IgD-negative memory B cell (primary cell): ENCODE measurements at regions not wholly inside any gene's neighbourhood (a gene's known extent, or its start where the extent isn't known, plus 50 kb on each side); places are given as distances from the start of the nearest gene placed in this dataset.

ENCODE experiments used
- H3K27ac Mint-ChIP-seq, 3 donors: one replicate each; pipeline ENCODE4 v1.8.0; 2020 to 2022; ENCODE audit warnings: mild to moderate bottlenecking in 3 of 3, mixed read lengths in 3 of 3, moderate library complexity in 1 of 3
- H3K27me3 Mint-ChIP-seq: one replicate; pipeline ENCODE4 v1.8.0; 2021; ENCODE audit warnings: mixed read lengths
- H3K36me3 Mint-ChIP-seq: one replicate; pipeline ENCODE4 v1.8.0; 2020; ENCODE audit warnings: mild to moderate bottlenecking, mixed read lengths
- H3K4me1 Mint-ChIP-seq, 3 donors: one replicate each; pipeline ENCODE4 v1.8.0; 2020 to 2022; ENCODE audit warnings: mixed read lengths in 3 of 3, mild to moderate bottlenecking in 1 of 3
- H3K4me3 Mint-ChIP-seq, 4 donors: one replicate each; pipeline ENCODE4 v1.8.0; 2020 to 2022; ENCODE audit warnings: mild to moderate bottlenecking in 4 of 4, mixed read lengths in 4 of 4, moderate library complexity in 3 of 4
- H3K9me3 Mint-ChIP-seq, 3 donors: one replicate each; pipeline ENCODE4 v1.8.0; 2020 to 2021; ENCODE audit warnings: mixed read lengths in 3 of 3, mild to moderate bottlenecking in 1 of 3

DNA sequence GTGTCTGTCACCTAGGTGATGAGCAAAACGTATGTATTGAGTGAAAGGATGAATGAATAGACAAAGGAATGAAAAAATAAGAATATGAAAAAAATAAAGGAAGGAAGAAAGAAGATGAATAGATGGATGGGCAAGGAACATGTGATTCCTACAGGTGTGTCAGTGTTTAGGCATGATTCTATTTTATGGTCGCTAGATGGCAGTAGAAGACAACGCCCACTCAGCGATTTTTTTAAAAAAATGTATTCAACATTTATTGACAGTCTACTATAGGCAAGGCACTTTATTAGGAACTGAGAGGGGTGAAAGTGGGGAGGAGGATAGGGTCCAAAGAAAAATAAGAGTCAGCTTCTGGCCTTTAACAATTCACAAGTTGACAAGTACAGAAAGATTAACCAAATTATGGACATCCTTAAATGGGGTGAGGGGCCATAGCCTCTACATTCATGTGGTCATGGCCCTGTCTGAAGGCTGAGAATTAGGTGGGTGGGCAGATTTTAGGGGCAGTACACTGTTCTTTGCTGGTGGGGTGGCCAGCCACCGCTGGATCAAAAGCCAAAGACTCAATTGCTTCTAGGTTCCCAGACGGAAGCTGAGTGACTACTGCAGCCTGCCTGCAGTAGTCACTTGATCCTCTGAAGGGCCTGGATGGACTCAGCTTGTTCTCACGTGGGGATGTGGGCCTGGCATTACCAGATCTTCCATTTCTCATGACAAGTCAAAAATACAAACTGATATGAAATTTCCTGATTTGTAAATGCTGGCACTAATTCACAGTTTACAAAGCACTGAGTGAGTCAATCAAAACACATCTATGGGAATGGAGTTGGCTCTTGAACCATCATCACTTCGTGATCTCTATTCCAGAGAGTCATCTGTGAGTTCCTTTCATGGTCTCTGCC, 83.9 kb downstream of the FASLG start:
- H3K4me3 Mint-ChIP-seq, result no peak overlapping the region
- H3K4me1 Mint-ChIP-seq, result peaks cover 26 to 34% (median 28%) of the 10 kb centered on the region in 3 donors
- no peaks in the 10 kb centered on the region for H3K36me3 Mint-ChIP-seq
- no peaks in the 10 kb centered on the region for H3K9me3 Mint-ChIP-seq
- H3K27me3 Mint-ChIP-seq, result peaks cover 5% of the 10 kb centered on the region
- H3K27ac Mint-ChIP-seq, result peak overlapping the region in 2 of 3 donors; percentile 13 to 20

DNA sequence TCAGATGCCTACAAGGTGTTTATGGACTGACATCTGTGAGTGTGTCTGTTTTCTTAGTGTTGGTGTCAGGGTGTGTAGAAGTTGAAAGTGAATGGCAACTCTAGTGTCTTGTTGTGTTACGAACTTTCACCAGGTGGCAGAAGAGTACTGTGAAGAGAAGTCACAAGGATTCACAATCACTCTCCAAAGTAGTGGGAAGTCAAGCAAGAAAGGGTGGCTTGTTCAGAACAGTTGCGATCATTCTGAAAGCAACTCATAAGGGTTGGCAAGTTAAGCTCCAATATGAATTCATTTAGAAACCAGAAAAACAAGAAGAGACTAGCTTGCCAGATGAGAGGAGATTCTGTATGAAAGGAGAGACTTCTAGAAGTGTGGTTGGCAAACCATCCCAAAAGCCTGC, 86.1 kb downstream of the FASLG start:
- Mint-ChIP-seq H3K4me1 (peaks cover 26 to 34% (median 28%) of the 10 kb centered on the region in 3 donors), H3K4me3 (no peak overlapping the region), H3K36me3 (no peaks in the 10 kb centered on the region), H3K9me3 (no peaks in the 10 kb centered on the region), H3K27me3 (peaks cover 5% of the 10 kb centered on the region), H3K27ac (peak overlapping the region in 2 of 3 donors; percentile 3 to 24)

GRCh38 chr1:172746091-172746949, 87.4 kb downstream of the FASLG start:
- Mint-ChIP-seq H3K27ac (peak overlapping the region; percentile 6 to 47 (median 7)), H3K4me1 (peaks cover 26 to 34% (median 28%) of the 10 kb centered on the region in 3 donors)

DNA sequence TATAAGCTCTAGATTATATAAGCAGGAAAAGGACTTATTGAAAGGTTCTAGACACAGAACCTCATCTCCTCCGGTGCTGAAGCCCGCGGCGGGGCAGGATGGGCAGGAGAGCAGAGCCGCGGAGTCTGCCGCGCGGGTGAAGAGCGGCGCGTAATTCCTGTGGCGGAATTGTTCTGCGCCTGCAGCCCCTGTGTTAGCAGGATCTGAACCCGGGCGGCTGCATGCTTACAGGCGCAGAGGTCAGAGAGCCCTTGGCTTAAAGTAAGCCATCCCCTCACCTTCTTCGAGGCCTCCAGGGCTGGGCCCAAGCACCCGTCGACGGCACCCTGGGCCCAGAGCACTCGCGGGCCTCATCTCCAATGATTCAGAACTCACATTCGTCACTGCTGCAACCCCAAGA, 89.3 kb downstream of the FASLG start:
- H3K27ac Mint-ChIP-seq, result no peak overlapping the region
- peaks cover 22 to 28% (median 26%) of the 10 kb centered on the region in 3 donors for H3K4me1 Mint-ChIP-seq
- no peaks in the 10 kb centered on the region for H3K36me3 Mint-ChIP-seq
- H3K27me3 Mint-ChIP-seq, result no peaks in the 10 kb centered on the region
- H3K4me3 Mint-ChIP-seq, result no peak overlapping the region
- no peaks in the 10 kb centered on the region for H3K9me3 Mint-ChIP-seq

More at GRCh38 chr1:172746091-172746949, 87.4 kb downstream of the FASLG start:
- H3K36me3 Mint-ChIP-seq, result no peaks in the 10 kb centered on the region
- peak overlapping the region in 3 of 4 donors; percentile 36 to 79 (median 56) for H3K4me3 Mint-ChIP-seq
- no peaks in the 10 kb centered on the region for H3K9me3 Mint-ChIP-seq
- peaks cover 3% of the 10 kb centered on the region for H3K27me3 Mint-ChIP-seq

GRCh38 chr1:172751683-172752082, 92.8 kb downstream of the FASLG start:
- Mint-ChIP-seq H3K4me1 (peaks cover 11 to 36% (median 22%) of the 10 kb centered on the region in 3 donors), H3K9me3 (no peaks in the 10 kb centered on the region), H3K36me3 (no peaks in the 10 kb centered on the region), H3K4me3 (no peak overlapping the region), H3K27me3 (peaks cover 15% of the 10 kb centered on the region), H3K27ac (peak overlapping the region in 1 of 3 donors; percentile 14)

DNA sequence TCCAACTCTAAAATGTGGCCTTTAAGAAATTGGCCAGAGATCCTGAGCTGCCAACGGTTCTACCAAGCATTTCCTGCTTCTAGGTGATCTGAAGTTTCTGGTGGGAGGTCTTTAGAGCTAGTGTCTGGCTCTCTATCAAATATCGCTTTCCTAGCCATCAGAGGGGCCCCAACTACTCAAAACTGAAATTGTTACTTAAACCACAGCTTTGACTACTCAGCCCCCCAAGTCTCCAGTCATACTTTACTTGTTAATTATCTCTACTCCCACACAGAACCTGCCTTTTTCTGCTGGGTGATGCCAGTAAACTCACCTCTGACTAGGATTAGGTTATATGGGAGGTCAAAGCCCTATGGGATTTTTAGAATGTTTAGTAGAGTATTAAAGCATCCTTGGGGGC, 95.1 kb downstream of the FASLG start:
- Mint-ChIP-seq H3K4me3 (no peak overlapping the region), H3K9me3 (no peaks in the 10 kb centered on the region), H3K4me1 (peaks cover 4 to 31% (median 14%) of the 10 kb centered on the region in 3 donors), H3K27ac (no peak overlapping the region), H3K36me3 (no peaks in the 10 kb centered on the region), H3K27me3 (peaks cover 16% of the 10 kb centered on the region)

- Mint-ChIP-seq H3K27me3 (peaks cover 16% of the 10 kb centered on the region), H3K9me3 (no peaks in the 10 kb centered on the region), H3K27ac (no peak overlapping the region), H3K4me3 (peak overlapping the region in 2 of 4 donors; percentile 9 to 25), H3K4me1 (peaks cover 4 to 31% (median 14%) of the 10 kb centered on the region in 3 donors), H3K36me3 (no peaks in the 10 kb centered on the region)
Observed at GRCh38 chr1:172754609-172755008, 95.7 kb downstream of the FASLG start.

DNA sequence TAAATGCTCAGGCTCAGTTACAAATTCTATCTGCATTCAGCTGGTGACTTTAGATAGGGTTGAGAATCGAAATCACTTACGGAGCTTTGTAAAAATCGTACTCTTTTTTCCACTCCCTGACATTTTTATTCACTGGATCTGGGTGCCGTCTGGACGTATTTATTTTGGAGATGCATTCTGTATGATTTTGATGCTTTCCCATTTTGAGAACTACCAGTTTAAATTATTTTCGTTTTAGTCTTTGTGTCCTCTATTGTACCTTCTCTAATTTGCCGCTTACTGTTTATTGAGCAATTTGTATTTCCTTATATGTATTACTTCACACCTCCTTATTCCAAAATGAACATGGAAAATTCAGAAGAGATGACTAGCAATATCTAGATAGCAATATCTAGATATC, 96.2 kb downstream of the FASLG start:
- H3K36me3 Mint-ChIP-seq, result no peaks in the 10 kb centered on the region
- peaks cover 4 to 31% (median 14%) of the 10 kb centered on the region in 3 donors for H3K4me1 Mint-ChIP-seq
- peak overlapping the region in 3 of 4 donors; percentile 28 to 79 (median 34) for H3K4me3 Mint-ChIP-seq
- H3K27me3 Mint-ChIP-seq, result peaks cover 16% of the 10 kb centered on the region
- no peaks in the 10 kb centered on the region for H3K9me3 Mint-ChIP-seq
- H3K27ac Mint-ChIP-seq, result peak overlapping the region in 1 of 3 donors; percentile 54

DNA sequence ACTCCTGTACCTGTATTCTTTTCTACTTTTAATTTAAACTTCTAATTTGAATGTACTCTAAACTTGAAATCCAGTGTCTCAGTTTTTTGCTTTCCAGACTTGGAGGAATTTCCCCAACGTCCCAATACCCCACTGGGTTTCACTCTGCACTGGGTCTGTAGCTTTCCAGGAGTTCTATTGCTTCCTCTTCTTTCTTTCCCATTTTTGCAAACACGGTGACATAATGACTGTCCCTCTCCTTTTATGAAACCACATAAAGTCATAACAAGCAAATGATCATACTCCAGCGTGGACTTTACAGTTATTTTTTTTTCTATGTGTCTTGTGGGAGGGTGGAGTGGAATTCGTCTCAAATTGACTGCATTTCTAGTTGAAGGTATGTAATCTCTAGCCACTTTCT, 97.1 kb downstream of the FASLG start:
- peaks cover 18% of the 10 kb centered on the region for H3K27me3 Mint-ChIP-seq
- H3K4me3 Mint-ChIP-seq, result no peak overlapping the region
- no peaks in the 10 kb centered on the region for H3K36me3 Mint-ChIP-seq
- H3K27ac Mint-ChIP-seq, result no peak overlapping the region
- H3K9me3 Mint-ChIP-seq, result no peaks in the 10 kb centered on the region
- peaks cover 4 to 31% (median 14%) of the 10 kb centered on the region in 3 donors for H3K4me1 Mint-ChIP-seq

DNA sequence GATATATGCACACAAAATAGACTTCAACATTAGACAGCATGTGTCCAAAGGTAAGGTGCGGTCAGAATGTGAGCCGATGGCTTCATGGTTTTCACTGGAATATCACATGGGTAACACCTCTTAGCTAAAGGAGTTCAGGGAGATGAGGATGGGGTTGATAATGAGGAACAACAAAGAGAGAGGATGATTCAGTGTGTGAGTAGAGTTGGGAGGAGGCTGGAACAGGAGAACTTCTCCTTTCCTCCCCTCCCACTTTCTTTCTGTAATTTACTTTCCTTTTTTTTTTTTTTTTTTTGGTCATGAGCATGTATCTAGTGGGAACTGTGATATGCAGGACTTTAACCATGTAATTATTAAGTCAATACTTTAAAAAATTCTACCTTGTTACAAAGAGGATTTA, 99.4 kb downstream of the FASLG start:
- Mint-ChIP-seq H3K27me3 (peaks cover 19% of the 10 kb centered on the region), H3K4me3 (no peak overlapping the region), H3K9me3 (no peaks in the 10 kb centered on the region), H3K27ac (no peak overlapping the region), H3K4me1 (peaks cover 4 to 30% (median 14%) of the 10 kb centered on the region in 3 donors), H3K36me3 (no peaks in the 10 kb centered on the region)

DNA sequence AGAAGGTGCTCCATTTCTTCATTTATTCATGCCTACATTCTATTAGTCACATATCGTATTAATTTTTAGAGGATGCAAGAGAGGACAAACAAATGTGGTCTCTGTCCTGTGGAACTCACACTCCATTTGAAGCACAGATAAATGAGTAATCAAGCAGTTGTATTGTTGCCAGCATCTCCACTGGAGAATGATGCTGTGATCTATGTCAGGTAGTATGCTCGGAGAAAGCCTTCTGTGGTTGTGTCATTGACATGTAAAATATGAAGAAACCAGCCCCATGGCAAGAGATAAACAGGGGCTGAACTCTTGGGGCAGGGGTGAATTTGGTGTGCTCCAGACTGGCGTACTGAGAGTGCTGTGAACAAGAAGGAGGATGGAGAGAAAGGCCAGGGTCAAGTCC, 101.2 kb downstream of the FASLG start:
- H3K4me3 Mint-ChIP-seq, result no peak overlapping the region
- H3K4me1 Mint-ChIP-seq, result peaks cover 5 to 22% (median 12%) of the 10 kb centered on the region in 3 donors
- H3K27ac Mint-ChIP-seq, result no peak overlapping the region

DNA sequence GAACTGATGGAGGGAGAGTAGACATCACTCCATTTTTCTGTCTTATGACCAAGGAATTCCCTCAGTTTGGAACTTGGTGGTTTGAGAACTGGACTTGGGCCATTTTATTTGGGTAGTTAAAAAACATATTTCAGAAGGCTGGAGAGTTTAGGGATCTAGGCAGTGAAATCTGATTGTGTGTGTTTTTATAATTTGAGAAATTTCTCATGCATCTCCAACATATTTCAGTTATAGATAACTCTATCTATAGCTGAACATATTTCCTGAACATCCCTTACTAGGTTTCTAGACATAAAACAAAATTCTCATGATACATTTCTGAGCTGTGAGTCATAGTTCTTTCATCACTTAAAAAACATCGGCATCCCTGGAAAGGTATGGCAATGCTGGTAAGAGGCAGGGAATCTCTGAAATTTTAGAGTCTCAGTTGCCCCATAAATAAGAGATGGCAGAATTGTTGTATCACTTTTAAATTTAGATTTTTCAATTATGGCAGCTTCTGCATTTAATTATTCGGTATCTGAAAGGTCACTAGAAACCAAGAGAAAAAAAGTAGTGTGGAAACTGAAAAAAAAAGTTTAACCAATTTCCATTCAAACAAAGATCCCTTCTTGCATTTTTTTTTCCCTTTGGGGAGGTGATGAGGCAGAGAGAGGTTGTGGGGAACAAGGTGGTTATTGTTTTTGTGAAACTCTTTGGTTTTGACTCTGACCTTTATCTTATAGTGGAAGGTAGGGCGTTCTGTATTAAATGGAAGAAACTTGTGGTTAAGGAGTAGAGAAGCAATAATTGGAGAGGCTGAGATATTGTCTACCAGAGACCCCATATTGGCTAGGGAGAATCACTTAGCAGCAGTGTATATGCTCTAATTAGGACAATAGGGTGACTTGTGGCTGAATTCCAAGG, 102.9 kb downstream of the FASLG start:
- Mint-ChIP-seq H3K36me3 (no peaks in the 10 kb centered on the region), H3K4me1 (peaks cover 4 to 8% (median 6%) of the 10 kb centered on the region in 3 donors), H3K27ac (no peak overlapping the region), H3K4me3 (no peak overlapping the region), H3K9me3 (no peaks in the 10 kb centered on the region), H3K27me3 (peaks cover 3% of the 10 kb centered on the region)

More for the DNA sequence above, 101.2 kb downstream of the FASLG start:
- no peaks in the 10 kb centered on the region for H3K36me3 Mint-ChIP-seq
- peaks cover 13% of the 10 kb centered on the region for H3K27me3 Mint-ChIP-seq
- no peaks in the 10 kb centered on the region for H3K9me3 Mint-ChIP-seq

- Mint-ChIP-seq H3K9me3 (no peaks in the 10 kb centered on the region), H3K27ac (no peak overlapping the region), H3K4me1 (peaks cover 4 to 6% (median 5%) of the 10 kb centered on the region in 3 donors), H3K36me3 (no peaks in the 10 kb centered on the region), H3K27me3 (peaks cover 3% of the 10 kb centered on the region), H3K4me3 (no peak overlapping the region)
Observed at GRCh38 chr1:172763057-172763456, 104.2 kb downstream of the FASLG start.

DNA sequence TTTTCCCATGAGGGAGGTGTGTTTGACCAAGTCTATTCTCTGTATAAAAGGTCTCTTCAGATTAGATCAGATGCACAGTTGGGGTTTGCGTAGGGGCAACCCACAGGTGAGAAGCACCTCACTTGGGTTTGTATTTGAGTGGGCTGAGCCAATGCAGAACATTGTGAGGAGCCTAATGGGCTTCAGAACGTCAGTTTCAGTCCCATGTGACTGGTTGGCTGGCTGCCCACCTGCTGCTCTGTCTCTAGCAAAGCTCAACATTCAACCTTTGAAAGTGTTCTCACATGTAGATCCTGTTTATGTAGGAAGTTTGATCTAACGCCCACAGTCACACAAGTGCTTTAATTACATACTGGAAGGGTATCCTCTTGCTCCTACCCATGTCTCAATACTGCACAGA, 105.5 kb downstream of the FASLG start:
- Mint-ChIP-seq H3K4me1 (peaks cover 4 to 6% (median 5%) of the 10 kb centered on the region in 3 donors), H3K9me3 (no peaks in the 10 kb centered on the region), H3K27ac (peak overlapping the region in 1 of 3 donors; percentile 40), H3K27me3 (peaks cover 3% of the 10 kb centered on the region), H3K4me3 (no peak overlapping the region), H3K36me3 (no peaks in the 10 kb centered on the region)
